ENCODE measurements at regions not wholly inside any gene's neighbourhood (a gene's known extent, or its start where the extent isn't known, plus 50 kb on each side); places are given as distances from the start of the nearest gene placed in this dataset.

DNA sequence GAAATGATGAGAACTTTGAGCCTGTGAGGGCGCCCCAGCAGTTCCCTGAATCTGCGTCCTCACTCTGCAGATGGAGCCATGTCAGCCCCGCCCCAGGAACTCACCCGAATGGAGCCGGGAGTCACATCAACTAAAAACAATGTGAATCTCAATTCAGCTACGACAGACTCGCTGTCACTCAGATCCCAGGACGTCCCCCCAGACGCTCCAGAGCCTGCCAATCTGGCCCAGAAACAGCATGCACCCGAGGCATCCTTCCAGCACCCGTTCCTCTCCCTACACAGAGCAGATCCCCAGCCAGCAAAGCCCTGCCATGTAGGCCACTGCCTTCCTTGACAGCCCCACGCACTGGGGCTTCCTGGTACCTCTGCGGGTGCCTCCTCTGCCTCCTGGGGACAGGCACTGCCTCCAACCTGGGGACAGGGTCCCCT is 248.0 kb downstream of the TTLL2 start:
- no peak for TF ChIP-seq CTCF (IDR thresholded peaks at IDR 0.05)
- Histone ChIP-seq H3K27ac (peak overlapping the region; percentile 84 to 85), H3K27me3 (no peaks in the 10 kb centered on the region), H3K36me3 (no peaks in the 10 kb centered on the region), H3K4me3 (peak overlapping the region; percentile 14 to 35), H3K4me1 (peaks cover 0 to 33% (median 18%) of the 10 kb centered on the region in 4 donors), H3K9me3 (no peaks in the 10 kb centered on the region)
- DNase-seq: peak in 1 of 2 donors; percentile 88
- intact Hi-C loops (cut with DNase I; ENCODE audit: low total_unique reads): no loop called here

DNA sequence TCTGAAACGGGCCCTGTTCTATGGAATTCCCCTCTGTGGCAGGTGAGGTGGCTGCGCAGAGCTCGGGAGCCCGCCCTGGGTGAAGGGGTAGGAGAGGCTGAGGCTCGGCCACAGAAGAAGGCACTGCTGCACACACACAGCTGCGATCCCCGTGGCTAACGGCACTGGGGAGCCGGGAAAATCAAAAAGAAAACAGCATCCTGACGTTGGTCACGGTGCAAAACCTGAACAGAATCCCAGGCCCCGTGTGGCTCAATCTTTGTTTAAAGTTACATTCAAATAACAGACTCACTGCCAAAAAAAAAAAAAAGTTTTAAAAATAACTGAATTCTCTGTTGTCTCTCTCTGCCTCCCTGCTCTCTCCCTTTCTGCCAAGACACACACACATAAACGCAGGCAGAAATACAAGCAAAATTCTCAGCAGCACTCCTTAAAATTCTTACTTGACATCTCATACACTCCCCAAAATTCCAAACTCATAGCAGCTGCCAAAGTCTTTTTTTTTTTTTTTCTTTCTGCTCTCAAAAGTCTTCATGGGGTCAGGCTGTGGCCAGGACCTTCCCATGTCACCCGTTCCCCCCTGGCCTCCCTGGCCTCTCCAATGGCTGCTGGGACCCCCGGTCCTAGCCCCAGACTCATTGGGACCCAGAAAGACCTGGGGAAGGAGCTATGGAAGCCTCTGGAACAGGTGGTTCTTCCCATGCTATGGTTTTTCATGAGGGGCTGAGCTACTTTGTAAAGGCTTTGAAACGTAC is 248.8 kb downstream of the TTLL2 start:
- Histone ChIP-seq H3K27me3 (no peaks in the 10 kb centered on the region), H3K4me3 (peak overlapping the region; percentile 14 to 35), H3K4me1 (peaks cover 0 to 32% (median 18%) of the 10 kb centered on the region in 4 donors), H3K36me3 (no peaks in the 10 kb centered on the region), H3K9me3 (no peaks in the 10 kb centered on the region), H3K27ac (peak overlapping the region; percentile 84 to 85)
- no peak for TF ChIP-seq CTCF (IDR thresholded peaks at IDR 0.05)
- intact Hi-C loops (cut with DNase I; ENCODE audit: low total_unique reads): no loop called here
- DNase-seq: peak; percentile 57 to 88

- Histone ChIP-seq H3K36me3 (no peaks in the 10 kb centered on the region), H3K27ac (peak overlapping the region; percentile 84 to 85), H3K4me1 (peaks cover 0 to 32% (median 18%) of the 10 kb centered on the region in 4 donors), H3K27me3 (no peaks in the 10 kb centered on the region), H3K9me3 (no peaks in the 10 kb centered on the region), H3K4me3 (peak overlapping the region; percentile 27 to 34)
- intact Hi-C loops (cut with DNase I; ENCODE audit: low total_unique reads): no loop called here
- DNase-seq: peak; percentile 72 to 95
- TF ChIP-seq CTCF (IDR thresholded peaks at IDR 0.05): no peak
Measured at GRCh38 chr6:167574431-167575151, 249.7 kb downstream of the TTLL2 start.

DNA sequence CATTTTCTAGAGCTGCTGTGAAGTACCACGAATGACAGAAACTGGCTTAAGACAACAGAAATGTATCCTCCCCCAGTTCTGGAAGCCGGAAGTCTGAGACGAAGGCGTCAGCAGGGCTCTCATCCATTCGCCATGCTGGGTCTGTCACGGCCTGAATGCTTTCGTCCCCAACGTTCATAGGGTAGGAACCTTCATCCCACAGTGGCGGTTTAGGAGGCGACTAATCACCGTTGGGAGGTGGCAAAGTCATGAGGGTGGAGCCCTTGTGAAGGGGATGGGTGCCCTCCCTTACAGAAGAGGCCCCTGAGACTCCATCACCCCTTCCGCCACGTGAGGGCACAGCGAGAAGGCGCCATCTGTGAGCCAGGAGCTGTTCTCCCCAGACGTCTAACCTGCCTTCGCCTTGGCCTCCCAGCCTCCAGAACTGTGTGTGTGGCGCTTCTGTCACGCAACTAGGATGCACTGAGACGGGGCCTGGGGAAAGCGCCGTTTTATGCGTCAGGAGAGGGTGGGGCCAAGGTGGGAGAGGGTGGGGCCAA is 250.3 kb downstream of the TTLL2 start:
- H3K4me3 ChIP-seq: peak overlapping the region; percentile 27 to 34
- peak overlapping the region; percentile 84 to 85 for H3K27ac ChIP-seq
- intact Hi-C loops (cut with DNase I; ENCODE audit: low total_unique reads): no loop called here
- no peaks in the 10 kb centered on the region for H3K9me3 ChIP-seq
- DNase-seq: no peak
- H3K36me3 ChIP-seq: no peaks in the 10 kb centered on the region
- no peak for TF ChIP-seq CTCF (IDR thresholded peaks at IDR 0.05)
- H3K4me1 ChIP-seq: peaks cover 0 to 32% (median 18%) of the 10 kb centered on the region in 4 donors
- no peaks in the 10 kb centered on the region for H3K27me3 ChIP-seq

DNA sequence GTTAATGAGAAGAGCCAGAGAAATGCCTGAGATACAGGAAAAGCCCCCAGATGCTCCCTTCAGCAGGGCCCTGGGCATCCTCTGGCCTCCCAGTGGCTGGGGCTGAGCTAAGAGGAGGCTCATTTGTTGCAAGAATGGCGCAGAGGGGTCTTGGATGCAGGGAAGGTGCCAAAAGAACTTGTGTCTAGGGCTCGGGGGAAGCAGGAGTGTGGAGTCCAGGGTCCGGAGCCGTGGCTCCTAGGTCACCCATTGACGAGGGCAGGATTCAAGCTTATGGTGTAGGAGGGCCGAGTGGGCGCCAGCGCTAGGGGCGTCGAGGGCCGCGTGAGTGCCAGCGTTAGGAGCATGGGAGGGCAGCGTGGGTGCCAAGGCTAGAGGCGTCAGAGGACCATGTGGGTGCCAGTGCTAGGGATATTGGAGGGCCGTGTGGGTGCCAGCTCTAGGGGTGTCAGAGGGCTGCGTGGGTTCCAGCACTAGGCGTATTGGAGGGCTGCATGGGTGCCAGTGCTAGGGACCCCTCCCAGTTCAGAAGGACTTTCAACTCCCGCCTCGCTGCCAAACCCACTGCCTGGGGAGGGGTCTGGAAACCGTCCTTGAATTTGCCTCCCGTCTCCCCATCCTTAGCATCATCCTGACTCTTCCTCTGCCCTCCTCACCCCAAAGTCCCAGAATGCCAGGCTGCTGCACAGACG is 250.5 kb upstream of the AFDN start:
- intact Hi-C loops (cut with DNase I; ENCODE audit: low total_unique reads): no loop called here
- no peak for TF ChIP-seq CTCF (IDR thresholded peaks at IDR 0.05)

More for the DNA sequence above, 250.5 kb upstream of the AFDN start:
- H3K36me3 ChIP-seq: no peaks in the 10 kb centered on the region
- H3K27me3 ChIP-seq: no peaks in the 10 kb centered on the region
- H3K27ac ChIP-seq: no peak overlapping the region
- H3K4me1 ChIP-seq: peaks cover 0 to 32% (median 18%) of the 10 kb centered on the region in 4 donors
- H3K4me3 ChIP-seq: no peak overlapping the region
- DNase-seq: no peak
- no peaks in the 10 kb centered on the region for H3K9me3 ChIP-seq
